AG10803 (cell line): ENCODE measurements at regions not wholly inside any gene's neighbourhood (a gene's known extent, or its start where the extent isn't known, plus 50 kb on each side); places are given as distances from the start of the nearest gene placed in this dataset.

Source experiments
- DNase-seq: peaks from one replicate; pipeline ENCODE4 v3.0.0; 2010; ENCODE audit warnings: low read depth
- H3K4me3 ChIP-seq: 2 replicates; pipeline ENCODE4 v1.5.1; 2011; ENCODE audit warnings: mild to moderate bottlenecking, low read length, control low read depth
- TF ChIP-seq, protein P1 (sequence below): conservative IDR thresholded peaks from 2 replicates; pipeline ENCODE4 v1.5.1; 2011; ENCODE audit warnings: mild to moderate bottlenecking, low read length, control low read depth, inconsistent platforms

DNA sequence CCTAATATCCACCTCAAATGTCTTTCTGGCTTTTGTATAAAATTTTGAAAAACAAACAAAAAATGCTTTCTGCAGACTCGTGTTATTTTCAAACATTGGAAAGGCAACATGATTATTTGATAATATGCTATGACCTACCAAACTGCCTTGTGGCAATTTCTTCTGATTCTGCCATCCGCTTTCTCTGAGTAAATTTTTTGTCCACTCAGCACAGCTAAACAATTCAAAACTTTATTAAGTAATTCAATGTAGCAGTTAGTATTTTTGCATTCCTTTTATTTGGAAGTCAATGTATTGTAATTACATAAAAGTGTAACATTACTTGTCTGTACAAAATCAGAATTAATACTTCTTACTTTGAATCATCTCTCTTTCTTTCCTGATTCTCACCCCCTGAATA, 1206.6 kb upstream of the EYS start:
- no peak for DNase-seq
- H3K4me3 ChIP-seq = no peak overlapping the region
- TF ChIP-seq, protein P1, sequence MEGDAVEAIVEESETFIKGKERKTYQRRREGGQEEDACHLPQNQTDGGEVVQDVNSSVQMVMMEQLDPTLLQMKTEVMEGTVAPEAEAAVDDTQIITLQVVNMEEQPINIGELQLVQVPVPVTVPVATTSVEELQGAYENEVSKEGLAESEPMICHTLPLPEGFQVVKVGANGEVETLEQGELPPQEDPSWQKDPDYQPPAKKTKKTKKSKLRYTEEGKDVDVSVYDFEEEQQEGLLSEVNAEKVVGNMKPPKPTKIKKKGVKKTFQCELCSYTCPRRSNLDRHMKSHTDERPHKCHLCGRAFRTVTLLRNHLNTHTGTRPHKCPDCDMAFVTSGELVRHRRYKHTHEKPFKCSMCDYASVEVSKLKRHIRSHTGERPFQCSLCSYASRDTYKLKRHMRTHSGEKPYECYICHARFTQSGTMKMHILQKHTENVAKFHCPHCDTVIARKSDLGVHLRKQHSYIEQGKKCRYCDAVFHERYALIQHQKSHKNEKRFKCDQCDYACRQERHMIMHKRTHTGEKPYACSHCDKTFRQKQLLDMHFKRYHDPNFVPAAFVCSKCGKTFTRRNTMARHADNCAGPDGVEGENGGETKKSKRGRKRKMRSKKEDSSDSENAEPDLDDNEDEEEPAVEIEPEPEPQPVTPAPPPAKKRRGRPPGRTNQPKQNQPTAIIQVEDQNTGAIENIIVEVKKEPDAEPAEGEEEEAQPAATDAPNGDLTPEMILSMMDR = no peak

DNA sequence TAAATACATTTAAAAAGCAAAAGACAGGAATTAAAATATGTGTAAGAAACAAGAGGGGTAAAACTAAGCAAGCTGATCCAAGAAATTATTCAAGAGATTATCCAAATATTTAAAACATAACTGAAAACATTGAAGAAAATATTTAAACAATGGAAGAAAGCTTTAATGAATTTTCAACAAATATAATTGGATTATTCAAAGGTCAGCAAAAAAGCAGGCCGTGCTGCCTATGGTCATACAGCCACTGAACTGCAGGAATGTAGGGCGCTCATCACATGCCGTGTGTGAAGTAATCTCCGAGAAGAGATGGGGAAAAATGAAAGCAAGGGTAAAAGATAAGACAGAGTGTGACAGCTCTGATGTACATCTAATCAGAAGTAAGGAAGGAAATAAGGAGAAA, 1195.4 kb upstream of the EYS start:
- no peak for DNase-seq
- TF ChIP-seq, protein P1 = no peak

DNA sequence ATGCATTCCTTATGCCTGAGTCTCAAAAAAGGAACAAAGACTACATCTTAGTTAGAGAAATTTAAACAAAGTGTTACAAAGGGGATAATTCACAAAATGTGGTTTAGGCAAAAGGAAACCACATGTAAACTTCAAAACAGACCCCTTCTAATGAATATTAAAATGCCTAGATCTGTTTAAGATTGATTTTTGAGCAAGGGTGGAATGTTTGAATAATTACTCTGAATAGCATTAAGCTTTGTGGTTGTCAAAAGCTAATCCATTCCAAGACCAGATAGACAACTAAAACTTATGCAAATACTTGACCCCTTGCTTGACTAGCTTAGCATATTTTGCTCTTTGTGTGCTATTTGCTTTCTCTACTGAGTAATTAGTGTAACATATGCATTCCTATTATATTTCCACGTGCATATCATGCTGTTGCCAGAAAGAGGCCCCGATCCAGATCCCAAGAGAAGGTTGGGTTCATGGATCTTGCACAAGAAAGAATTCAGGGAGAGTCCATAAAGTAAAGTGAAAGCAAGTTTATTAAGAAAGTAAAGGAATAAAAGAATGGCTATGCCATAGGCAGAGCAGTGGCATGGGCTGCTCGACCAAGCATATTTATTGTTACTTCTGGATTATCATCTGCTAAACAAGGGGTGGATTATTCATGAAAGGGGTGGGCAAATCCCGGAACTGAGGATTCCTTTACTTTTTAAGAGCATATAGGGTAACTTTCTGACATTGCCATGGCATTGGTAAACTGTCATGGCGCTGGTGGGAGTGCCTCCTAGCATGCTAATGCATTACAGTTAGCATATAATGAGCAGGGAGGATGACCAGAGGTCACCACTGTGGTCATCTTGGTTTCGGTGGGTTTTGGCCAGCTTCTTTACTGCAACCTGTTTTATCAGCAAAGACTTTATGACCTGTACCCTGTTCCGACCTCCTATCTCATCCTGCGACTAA, 1193.4 kb upstream of the EYS start:
- DNase-seq = no peak
- TF ChIP-seq, protein P1 = no peak
- H3K4me3 ChIP-seq = no peak overlapping the region

More for the DNA sequence above, 1195.4 kb upstream of the EYS start:
- H3K4me3 ChIP-seq = no peak overlapping the region

DNA sequence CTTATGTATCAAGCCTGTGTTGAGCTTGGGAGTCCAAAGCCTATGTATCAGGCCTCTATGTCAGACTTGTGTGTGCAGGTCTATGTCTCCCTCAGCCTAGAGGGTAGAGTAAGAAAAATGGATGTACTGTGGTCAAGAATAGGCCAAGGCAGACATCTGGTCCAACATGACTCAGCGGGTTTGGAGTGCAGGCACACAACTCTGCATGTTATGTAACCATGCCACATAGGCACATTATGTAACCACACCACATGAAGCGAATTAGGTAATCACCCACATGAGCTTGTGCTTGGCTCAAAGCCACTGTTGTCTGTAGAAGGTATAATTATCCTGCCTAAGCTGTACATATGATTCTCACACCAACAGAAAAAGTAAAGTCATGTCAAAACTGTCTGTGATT, 1190.5 kb upstream of the EYS start:
- TF ChIP-seq, protein P1 = no peak
- no peak overlapping the region for H3K4me3 ChIP-seq
- DNase-seq = peak; percentile 38

DNA sequence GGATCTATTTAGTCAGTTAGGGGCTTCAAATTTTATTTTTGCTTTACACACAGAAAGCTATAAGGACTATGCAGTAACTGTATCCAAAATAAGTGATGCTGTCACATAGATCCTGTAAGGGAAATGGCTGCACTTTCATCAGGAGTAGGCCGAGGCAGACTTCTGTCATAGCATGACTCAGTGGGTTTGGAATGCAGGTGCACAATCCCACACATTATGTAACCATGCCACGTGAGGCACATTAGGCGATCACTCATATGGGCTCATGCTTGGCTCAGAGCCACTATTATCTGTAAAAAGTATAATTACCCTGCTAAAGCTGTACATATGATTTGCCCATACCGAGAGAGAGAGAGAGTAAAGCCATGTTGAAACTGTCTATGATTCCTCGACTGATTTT, 1189.4 kb upstream of the EYS start:
- TF ChIP-seq, protein P1 = no peak
- DNase-seq = no peak
- H3K4me3 ChIP-seq = no peak overlapping the region

DNA sequence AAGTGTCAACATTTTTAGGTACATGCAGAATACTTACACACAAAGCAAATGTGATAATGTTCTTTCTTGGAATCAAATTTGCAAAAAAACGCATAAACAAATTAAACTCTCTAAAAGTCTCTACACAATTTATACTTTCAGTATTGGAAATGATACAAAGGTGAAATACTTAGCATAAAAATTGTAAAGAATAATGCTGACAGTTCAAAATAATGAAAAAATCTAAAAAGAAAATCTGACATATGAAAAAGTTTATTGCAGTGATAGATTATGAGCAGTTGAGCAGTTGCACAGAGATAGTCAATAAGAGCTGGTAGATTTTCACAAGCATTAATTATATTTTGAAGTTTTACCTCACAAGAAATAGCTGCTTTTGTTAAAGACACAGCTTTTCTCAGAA, 1176.4 kb upstream of the EYS start:
- TF ChIP-seq, protein P1 = no peak
- DNase-seq = no peak
- no peak overlapping the region for H3K4me3 ChIP-seq

DNA sequence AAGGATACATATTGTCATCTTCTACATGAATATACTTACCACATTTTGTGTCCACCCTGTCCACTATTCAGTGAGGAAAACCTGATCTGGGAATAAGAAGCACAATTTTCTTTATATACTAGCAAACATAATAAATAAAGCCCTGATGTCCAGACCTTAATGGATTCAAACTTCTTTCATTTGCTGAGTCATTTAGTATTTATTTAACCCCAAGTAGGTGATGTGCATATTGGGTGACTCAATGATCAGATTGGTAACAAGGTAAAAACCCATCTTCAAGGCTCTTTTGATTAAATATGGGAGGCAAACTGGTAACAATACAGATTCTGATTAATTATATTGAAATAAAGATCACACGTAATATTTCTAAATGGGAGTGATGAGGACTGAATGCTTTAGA, 1159.8 kb upstream of the EYS start:
- TF ChIP-seq, protein P1 = no peak
- no peak for DNase-seq
- H3K4me3 ChIP-seq = no peak overlapping the region
